HepG2 (cell line): ENCODE measurements at regions not wholly inside any gene's neighbourhood (a gene's known extent, or its start where the extent isn't known, plus 50 kb on each side); places are given as distances from the start of the nearest gene placed in this dataset.

ENCODE experiments used
- ATAC-seq: fragments of 200-7000 bp; cut with Tn5 transposase; 3 replicates; pipeline ENCODE4 v1.9.1; 2020; ENCODE audit warnings: mild to moderate bottlenecking, moderate library complexity
- BruUV-seq: library from RNA; stranded (reverse); fragments of 400-500 nt; replicated peaks from 2 replicates; lab custom pipeline; 2021; lab: Mats Ljungman, UMichigan
- CTCF ChIA-PET: fragments of 300-600 bp; formaldehyde crosslinking; extraction: SDS; loops from one replicate; lab custom pipeline; 2021; ENCODE audit warnings: low total read pairs, inconsistent platforms, low intra/inter-chr PET ratio; lab: Yijun Ruan, JAX
- POLR2A ChIA-PET: fragments of 350-600 bp; sonication (Branson Sonifier 250); formaldehyde crosslinking; loops from one replicate; lab custom pipeline; 2020; ENCODE audit warnings: antibody characterized with exemption, inconsistent platforms; lab: Yijun Ruan, JAX
- DNase-seq: peaks from one replicate; pipeline ENCODE4 v3.0.0-alpha.2; 2015; ENCODE audit warnings: low spot score
- FAIRE-seq: peaks from 3 replicates; lab custom pipeline; 2011; peaks lifted over from hg19 to GRCh38; lab: Jason Lieb, UNC
- H2AFZ ChIP-seq: one replicate; pipeline ENCODE4 v1.6.1; 2011; ENCODE audit warnings: low read length, inconsistent platforms
- H3K27ac ChIP-seq: fragments of 300-600 bp; 3 replicates; pipeline ENCODE4 v1.8.0; 2011; ENCODE audit warnings: mixed run types, mild to moderate bottlenecking, mixed read lengths, low read length, inconsistent platforms; ENCODE audit not compliant: insufficient read depth; ENCODE audit errors: extremely low read length
- H3K27me3 ChIP-seq, 2 experiments: fragments of 200-600 bp in 1 of 2; 2 replicates in 1 of 2; 3 replicates in 1 of 2; pipeline versions ENCODE4 v1.6.0 to v1.8.0; 2011; ENCODE audit warnings: low read length in 2 of 2, mild to moderate bottlenecking in 2 of 2, moderate library complexity in 2 of 2, inconsistent platforms in 1 of 2; ENCODE audit not compliant: insufficient read depth in 2 of 2, control insufficient read depth in 1 of 2
- H3K36me3 ChIP-seq, 2 experiments: fragments of 200-600 bp in 1 of 2; replicated peaks in 1 of 2; 2 replicates in 1 of 2; 3 replicates in 1 of 2; pipeline versions ENCODE4 v1.5.1 to v1.8.0; 2011; ENCODE audit warnings: low read length in 2 of 2, inconsistent platforms in 1 of 2; ENCODE audit not compliant: insufficient read depth in 2 of 2, control insufficient read depth in 1 of 2
- H3K4me1 ChIP-seq: 2 replicates; pipeline ENCODE4 v1.5.1; 2012; ENCODE audit warnings: low read length, inconsistent platforms; ENCODE audit not compliant: insufficient read depth
- H3K4me2 ChIP-seq: 2 replicates; pipeline ENCODE4 v1.6.0; 2011; ENCODE audit warnings: low read depth, low read length, inconsistent platforms
- H3K4me3 ChIP-seq, 3 experiments: fragments of 200-600 bp in 1 of 3; sonication (generic), shearing (Covaris generic) in 1 of 3; replicated peaks in 1 of 3; 2 replicates each; pipeline ENCODE4 v1.5.1; 2011 to 2016; ENCODE audit warnings: low read length in 3 of 3, inconsistent platforms in 2 of 3, low read depth in 2 of 3, mild to moderate bottlenecking in 2 of 3, control low read depth in 1 of 3, mixed read lengths in 1 of 3; ENCODE audit not compliant: insufficient read depth in 1 of 3
- H3K79me2 ChIP-seq: one replicate; pipeline ENCODE4 v1.6.1; 2011; ENCODE audit warnings: low read length, inconsistent platforms; ENCODE audit not compliant: insufficient read depth
- H3K9ac ChIP-seq: 2 replicates; pipeline ENCODE4 v1.6.0; 2011; ENCODE audit warnings: mild to moderate bottlenecking, low read depth, low read length, inconsistent platforms; ENCODE audit not compliant: insufficient read depth
- H3K9me3 ChIP-seq: 2 replicates; pipeline ENCODE4 v1.5.1; 2012; ENCODE audit warnings: mild to moderate bottlenecking, low read length
- H4K20me1 ChIP-seq: 2 replicates; pipeline ENCODE4 v1.6.0; 2011; ENCODE audit warnings: inconsistent platforms, mild to moderate bottlenecking, low read length, moderate library complexity; ENCODE audit not compliant: insufficient read depth
- AGO1 ChIP-seq: fragments of 200-400 bp; formaldehyde crosslinking; IDR thresholded peaks from 2 replicates; pipeline ENCODE4 v1.6.1; 2017; ENCODE audit warnings: mild to moderate bottlenecking, low read depth, low read length, moderate library complexity; ENCODE audit not compliant: poor library complexity, severe bottlenecking
- DZIP1 ChIP-seq: sonication (generic); formaldehyde crosslinking; IDR thresholded peaks from 2 replicates; pipeline ENCODE4 v1.5.0; 2020; ENCODE audit warnings: mild to moderate bottlenecking, missing genetic modification reagents
- JUNB ChIP-seq: sonication (generic); formaldehyde crosslinking; IDR thresholded peaks from 2 replicates; pipeline ENCODE4 v1.8.0; 2022; ENCODE audit warnings: missing genetic modification reagents, mild to moderate bottlenecking, borderline replicate concordance
- MLXIP ChIP-seq: sonication (generic); formaldehyde crosslinking; IDR thresholded peaks from 2 replicates; pipeline ENCODE4 v1.9.0; 2021; ENCODE audit warnings: missing genetic modification reagents, borderline replicate concordance
- MYPOP ChIP-seq: sonication (generic); formaldehyde crosslinking; IDR thresholded peaks from 2 replicates; pipeline ENCODE4 v1.8.1; 2023; ENCODE audit warnings: mild to moderate bottlenecking, moderate library complexity, missing genetic modification reagents
- POLR2A ChIP-seq, 2 experiments: IDR thresholded peaks; 2 replicates each; pipeline ENCODE4 v1.6.1; 2011; ENCODE audit warnings: low read depth in 2 of 2, low read length in 2 of 2, mild to moderate bottlenecking in 1 of 2, moderate library complexity in 1 of 2; ENCODE audit not compliant: insufficient read depth in 1 of 2
- PPARG ChIP-seq: conservative IDR thresholded peaks from 2 replicates; pipeline ENCODE4 v1.6.1; 2016; ENCODE audit warnings: missing biosample characterization, missing genetic modification reagents
- PTBP1 ChIP-seq: fragments of 200-400 bp; formaldehyde crosslinking; IDR thresholded peaks from 2 replicates; pipeline ENCODE4 v1.6.1; 2018; ENCODE audit warnings: low read length, low read depth; ENCODE audit not compliant: poor library complexity, severe bottlenecking
- SMARCE1 ChIP-seq: fragments of 450-650 bp; IDR thresholded peaks from 2 replicates; pipeline ENCODE4 v1.6.1; 2017; ENCODE audit warnings: borderline replicate concordance
- THRA ChIP-seq: sonication (generic); formaldehyde crosslinking; IDR thresholded peaks from 2 replicates; pipeline ENCODE4 v1.4.0; 2020; ENCODE audit warnings: missing genetic modification reagents, borderline replicate concordance
- ZFP37 ChIP-seq: sonication (generic); formaldehyde crosslinking; IDR thresholded peaks from 2 replicates; pipeline ENCODE4 v1.4.0; 2020; ENCODE audit warnings: missing genetic modification reagents, borderline replicate concordance
- ZNF263 ChIP-seq: sonication (generic); formaldehyde crosslinking; IDR thresholded peaks from 2 replicates; pipeline ENCODE4 v1.4.0; 2020; ENCODE audit warnings: missing genetic modification reagents
- ZNF264 ChIP-seq: sonication (generic); formaldehyde crosslinking; IDR thresholded peaks from 2 replicates; pipeline ENCODE4 v1.4.0; 2020; ENCODE audit warnings: missing genetic modification reagents
- ZNF800 ChIP-seq: sonication (generic); formaldehyde crosslinking; IDR thresholded peaks from 2 replicates; pipeline ENCODE4 v1.4.0; 2020; ENCODE audit warnings: missing genetic modification reagents
- in situ Hi-C: cut with HindIII; loops from 2 replicates; pipeline ENCODE4 v1.10.0; 2017; ENCODE audit warnings: low pct_unique_long_range_greater_than_20kb; ENCODE audit not compliant: extremely low pct_ligation_motif_present
- intact Hi-C: fragments of 100-400 bp; cut with micrococcal nuclease; formaldehyde crosslinking; loops from one replicate; pipeline ENCODE4 v1.10.0; 2022; ENCODE audit not compliant: unreplicated experiment

- no peaks in the 10 kb centered on the region for H3K36me3 ChIP-seq
- in situ Hi-C loops (no loop called here), intact Hi-C loops (no loop called here)
- ChIA-PET POLR2A (no interaction called here), CTCF (no interaction called here)
- no peaks in the 10 kb centered on the region for H3K4me1 ChIP-seq
- TF ChIP-seq ZFP37 (CRISPR knock-in tag) (no peak), ZNF800 (CRISPR knock-in tag) (no peak), AGO1 (no peak), THRA (CRISPR knock-in tag) (no peak), SMARCE1 (no peak), POLR2A (IDR thresholded peaks at IDR 0.05; ENCODE audit: insufficient read depth in 1 of 2, low read depth in 2 of 2, low read length in 2 of 2) (no peak), ZNF264 (CRISPR knock-in tag) (no peak), JUNB (no peak), DZIP1 (CRISPR knock-in tag) (no peak), MLXIP (CRISPR knock-in tag) (no peak), PTBP1 (no peak), ZNF263 (CRISPR knock-in tag) (no peak), MYPOP (CRISPR knock-in tag) (no peak), PPARG (CRISPR knock-in tag) (no peak)
- FAIRE-seq (no peak), ATAC-seq (no peak), DNase-seq (no peak)
- no peak overlapping the region for H3K27ac ChIP-seq
- no peaks in the 10 kb centered on the region for H4K20me1 ChIP-seq
- no peak overlapping the region for H2AFZ ChIP-seq
- no peaks in the 10 kb centered on the region for H3K79me2 ChIP-seq
- peaks cover 1 to 4% of the 10 kb centered on the region in 2 experiments; a peak in 3 of 5 replicates for H3K27me3 ChIP-seq
- H3K9me3 ChIP-seq = no peaks in the 10 kb centered on the region
- H3K4me2 ChIP-seq = no peak overlapping the region
- H3K4me3 ChIP-seq = no peak overlapping the region
- no peak overlapping the region for H3K9ac ChIP-seq
- BruUV-seq = no TSS peak
Observed at GRCh38 chr15:29616512-29616911, 205.8 kb downstream of the TJP1 start.
